Spinal cord (tissue), 9 donors: ENCODE measurements at regions not wholly inside any gene's neighbourhood (a gene's known extent, or its start where the extent isn't known, plus 50 kb on each side); places are given as distances from the start of the nearest gene placed in this dataset.
"Not testable (repeated sequence)": the region's sequence is repeated elsewhere in the genome, so short reads cannot be mapped to it uniquely, and the experiment has no call there.

Experiments
- DNase-seq, 6 donors: peaks; one replicate each; pipeline versions ENCODE4 v3.0.0 to v3.0.0-alpha.2; 2013 to 2015; ENCODE audit warnings: low spot score in 6 of 6, low read depth in 4 of 6
- H3K27ac ChIP-seq: one replicate; pipeline ENCODE4 v1.5.1; 2013; ENCODE audit warnings: low read depth, low read length, control low read depth
- H3K27me3 ChIP-seq: one replicate; pipeline ENCODE4 v1.6.1; 2013; ENCODE audit warnings: low read length; ENCODE audit not compliant: control insufficient read depth, insufficient read depth
- H3K36me3 ChIP-seq: one replicate; pipeline ENCODE4 v1.6.1; 2013; ENCODE audit warnings: low read length; ENCODE audit not compliant: control insufficient read depth, insufficient read depth
- H3K4me1 ChIP-seq: one replicate; pipeline ENCODE4 v1.6.1; 2013; ENCODE audit warnings: low read length; ENCODE audit not compliant: control insufficient read depth, insufficient read depth
- H3K4me3 ChIP-seq: one replicate; pipeline ENCODE4 v1.5.1; 2013; ENCODE audit warnings: low read depth, low read length, control low read depth
- H3K9me3 ChIP-seq: one replicate; pipeline ENCODE4 v1.6.1; 2013; ENCODE audit warnings: low read length; ENCODE audit not compliant: control insufficient read depth, insufficient read depth
- WGBS: methylation state at CpG from one replicate; pipeline ENCODE4 v1.1.5; 2013; ENCODE audit warnings: missing lambda C conversion rate; ENCODE audit not compliant: insufficient coverage; 5-methylcytosine and 5-hydroxymethylcytosine counted together
- donor health status: healthy.

DNA sequence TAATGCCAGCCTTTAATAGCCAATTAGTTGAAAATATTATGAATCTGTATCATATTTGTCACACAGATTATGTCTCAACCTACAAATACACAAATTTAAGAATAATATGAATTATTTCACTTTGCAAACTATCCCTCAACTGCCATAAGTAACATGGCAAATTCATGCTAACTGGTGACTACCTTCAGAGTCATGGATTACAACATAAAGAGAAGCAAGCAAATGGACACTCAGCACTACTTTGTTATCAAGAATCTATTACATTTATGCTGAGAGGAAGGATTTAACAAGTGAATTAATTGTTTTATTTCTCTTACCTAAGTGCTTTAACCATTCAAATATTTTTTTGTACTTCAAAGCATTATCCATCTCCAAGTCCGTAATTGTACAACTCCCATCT is 103.1 kb upstream of the BCL6 start:
- no peaks in the 10 kb centered on the region for H3K9me3 ChIP-seq
- H3K27ac ChIP-seq = no peak overlapping the region
- DNase-seq = no peak
- no peak overlapping the region for H3K4me3 ChIP-seq
- 100% methylated on average over 1 of the region's 1 CpG for WGBS
- no peaks in the 10 kb centered on the region for H3K36me3 ChIP-seq
- H3K27me3 ChIP-seq = no peaks in the 10 kb centered on the region
- no peaks in the 10 kb centered on the region for H3K4me1 ChIP-seq

DNA sequence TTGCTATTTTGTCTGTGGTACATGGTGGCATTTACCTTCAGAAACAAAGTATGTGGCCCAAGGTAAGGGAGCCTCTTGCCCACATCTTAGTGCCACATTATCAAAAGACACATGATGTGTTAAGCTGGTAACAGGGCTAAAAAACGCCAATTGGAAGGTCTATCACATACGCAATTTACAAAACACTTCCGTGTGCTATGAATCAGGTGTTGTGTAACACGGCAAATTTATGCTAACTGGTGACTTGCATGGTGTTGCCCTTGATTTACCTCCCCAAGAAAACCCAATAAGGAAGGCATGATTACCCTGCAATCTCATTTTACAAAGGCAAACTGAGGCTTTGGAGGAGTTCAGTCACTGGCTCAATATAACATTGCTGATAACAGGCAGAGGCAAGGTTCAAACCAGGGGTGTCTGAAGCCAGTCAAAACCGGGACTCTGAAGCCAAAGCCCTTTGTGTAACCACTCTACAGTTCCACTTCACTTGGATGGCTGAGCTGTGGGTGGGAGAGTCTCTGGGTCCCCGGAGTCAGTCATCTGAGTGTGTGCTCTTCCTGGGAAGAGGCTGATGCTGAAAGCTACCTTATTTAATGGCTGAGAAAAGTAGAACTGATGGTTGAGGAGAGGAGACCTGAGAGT is 103.9 kb upstream of the BCL6 start:
- no peak overlapping the region for H3K27ac ChIP-seq
- no peaks in the 10 kb centered on the region for H3K4me1 ChIP-seq
- no peaks in the 10 kb centered on the region for H3K27me3 ChIP-seq
- no peaks in the 10 kb centered on the region for H3K9me3 ChIP-seq
- DNase-seq = no peak
- H3K36me3 ChIP-seq = no peaks in the 10 kb centered on the region
- 93% methylated on average over 5 of the region's 6 CpGs for WGBS
- no peak overlapping the region for H3K4me3 ChIP-seq

DNA sequence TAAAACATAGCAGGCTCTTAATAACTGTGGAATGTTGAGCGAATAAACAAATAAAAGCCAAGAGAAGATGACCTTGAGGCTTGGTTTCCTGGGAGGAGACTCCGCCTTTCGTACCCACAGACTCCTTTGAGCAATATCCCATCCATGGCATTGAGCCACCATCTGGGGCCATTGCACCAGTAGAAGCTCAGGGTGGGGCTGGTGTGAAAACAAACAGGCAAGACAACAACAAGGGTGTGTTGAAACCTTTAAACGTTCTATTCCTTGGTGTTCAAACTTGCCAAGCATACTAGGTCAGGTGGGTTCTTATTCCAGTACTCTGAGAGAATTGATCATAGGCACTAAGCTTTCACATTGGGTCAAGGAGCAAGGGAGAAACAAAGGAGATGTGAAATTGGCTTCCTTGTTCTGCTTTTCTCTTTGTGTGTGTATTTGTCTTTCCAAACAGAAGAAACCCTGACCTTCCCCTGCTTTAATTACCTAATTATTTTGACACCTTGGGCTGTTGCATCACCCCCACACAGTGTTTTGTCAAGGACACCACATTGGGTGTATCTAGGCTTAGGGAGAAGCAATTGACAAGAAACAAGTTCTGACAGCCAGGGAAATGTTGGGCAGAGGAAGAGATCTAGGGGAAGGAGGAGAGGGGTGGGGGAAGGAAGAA is 105.1 kb upstream of the BCL6 start:
- no peaks in the 10 kb centered on the region for H3K9me3 ChIP-seq
- no peaks in the 10 kb centered on the region for H3K27me3 ChIP-seq
- 67% methylated on average over 1 of the region's 4 CpGs for WGBS
- H3K27ac ChIP-seq = no peak overlapping the region
- no peaks in the 10 kb centered on the region for H3K36me3 ChIP-seq
- DNase-seq = no peak
- H3K4me1 ChIP-seq = no peaks in the 10 kb centered on the region
- H3K4me3 ChIP-seq = no peak overlapping the region

DNA sequence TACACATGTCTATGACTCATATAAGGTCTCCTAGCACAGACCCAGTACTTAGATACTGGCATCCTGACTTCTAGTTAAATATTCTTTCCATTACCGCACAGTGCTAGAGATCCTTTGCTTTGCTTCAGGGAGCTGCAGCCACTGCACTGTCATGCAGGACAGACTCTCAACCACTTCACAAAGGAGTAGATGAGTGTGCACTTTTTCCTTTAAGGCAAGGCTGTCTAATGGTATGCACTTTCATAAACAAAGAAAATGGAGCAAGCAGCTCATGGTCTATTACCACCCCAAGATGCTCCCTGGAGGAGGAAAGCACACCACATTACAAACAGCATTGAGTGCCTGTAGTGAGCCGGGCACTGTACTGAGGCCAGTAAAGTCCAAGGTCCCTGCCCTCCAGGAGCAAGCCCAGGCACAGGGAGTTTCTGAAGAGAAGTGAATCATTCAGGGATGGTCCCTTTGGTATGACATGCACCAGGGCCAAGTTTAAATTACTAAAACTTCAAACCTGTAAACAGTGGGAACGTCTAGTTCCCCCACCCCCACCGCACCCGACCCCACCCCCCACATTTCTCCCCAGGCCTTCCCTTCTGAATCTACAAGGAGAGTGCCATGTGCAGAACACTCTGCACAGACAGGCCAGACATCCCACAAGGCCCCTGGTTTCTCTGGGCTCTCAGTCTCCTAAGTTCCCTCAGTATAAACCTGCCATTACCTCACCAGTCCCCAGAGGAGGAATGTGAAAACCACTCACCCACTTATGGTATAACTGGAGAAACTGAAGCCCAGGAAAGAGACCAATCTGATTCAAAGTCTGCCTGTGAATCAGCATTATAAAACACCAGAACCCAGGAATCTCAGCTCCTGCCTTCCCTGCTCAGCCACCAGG is 107.8 kb upstream of the BCL6 start:
- 90% methylated on average over 2 of the region's 5 CpGs for WGBS
- no peaks in the 10 kb centered on the region for H3K27me3 ChIP-seq
- H3K9me3 ChIP-seq = no peaks in the 10 kb centered on the region
- H3K36me3 ChIP-seq = no peaks in the 10 kb centered on the region
- no peak for DNase-seq
- H3K4me3 ChIP-seq = no peak overlapping the region
- no peak overlapping the region for H3K27ac ChIP-seq
- no peaks in the 10 kb centered on the region for H3K4me1 ChIP-seq

DNA sequence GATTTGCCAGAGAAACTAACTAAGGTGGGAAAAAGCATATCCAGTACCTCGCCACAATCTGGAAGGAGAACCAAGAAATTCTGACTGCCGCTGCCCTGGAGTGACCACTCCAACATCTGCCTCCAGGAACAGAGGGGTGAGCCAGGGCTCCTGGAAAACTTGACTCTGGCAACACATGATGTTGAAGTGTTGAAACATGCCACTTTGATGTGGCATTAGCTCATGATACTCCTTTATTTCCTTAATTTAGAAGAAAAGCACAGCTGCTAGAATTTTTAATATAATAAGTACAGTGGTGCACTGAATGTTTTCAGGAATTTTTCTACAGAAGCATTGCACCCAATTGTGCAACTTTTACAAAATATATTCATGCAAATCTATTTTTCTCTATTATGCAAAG is 109.9 kb upstream of the BCL6 start:
- Histone ChIP-seq H3K36me3 (no peaks in the 10 kb centered on the region), H3K9me3 (no peaks in the 10 kb centered on the region), H3K27ac (no peak overlapping the region), H3K27me3 (no peaks in the 10 kb centered on the region), H3K4me1 (no peaks in the 10 kb centered on the region), H3K4me3 (no peak overlapping the region)
- DNase-seq = no peak
- WGBS = 100% methylated on average over 2 of the region's 2 CpGs

DNA sequence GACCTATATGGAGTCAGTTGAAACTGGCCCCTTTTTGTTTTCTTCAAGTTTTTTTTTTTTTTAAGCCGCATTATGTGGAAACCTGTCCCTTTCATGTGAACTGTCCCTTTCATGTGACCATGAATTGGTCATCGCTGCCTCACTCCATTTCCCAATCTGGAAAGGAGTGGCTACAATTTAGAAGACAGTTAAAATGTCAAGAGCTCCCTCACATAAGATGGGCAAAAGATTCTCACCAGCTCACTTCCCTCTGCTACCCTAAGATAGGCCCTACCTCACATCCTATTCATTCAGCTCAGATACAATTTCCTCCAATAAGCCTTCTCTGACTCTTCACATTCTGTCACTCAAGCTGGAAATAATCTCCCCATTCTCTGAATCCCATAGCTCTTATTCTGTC is 111.3 kb upstream of the BCL6 start:
- no peaks in the 10 kb centered on the region for H3K9me3 ChIP-seq
- H3K27me3 ChIP-seq = no peaks in the 10 kb centered on the region
- no CpG with 5 or more reads among the region's 2 CpGs for WGBS
- H3K4me1 ChIP-seq = no peaks in the 10 kb centered on the region
- H3K36me3 ChIP-seq = no peaks in the 10 kb centered on the region
- H3K27ac ChIP-seq = no peak overlapping the region
- DNase-seq = no peak
- H3K4me3 ChIP-seq = no peak overlapping the region

DNA sequence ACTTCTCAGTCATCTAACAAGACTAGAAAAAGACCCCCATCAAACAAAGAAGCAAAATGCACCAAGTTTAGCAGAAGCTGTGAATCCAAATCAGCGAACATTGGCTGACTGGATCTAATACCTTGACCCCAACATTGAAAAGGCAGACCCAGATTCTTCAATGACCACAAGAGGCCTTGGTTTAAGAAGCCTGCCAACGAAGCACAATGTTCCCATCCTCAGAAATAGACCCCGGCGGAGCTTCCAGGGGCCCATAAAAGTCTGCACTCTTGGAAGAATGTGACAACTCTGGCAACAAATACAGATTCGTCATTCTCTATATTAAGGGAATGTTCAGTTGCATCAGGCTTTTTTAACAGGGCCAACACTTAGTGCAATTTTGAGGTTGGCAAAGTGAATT is 112.8 kb upstream of the BCL6 start:
- Histone ChIP-seq H3K4me1 (no peaks in the 10 kb centered on the region), H3K9me3 (no peaks in the 10 kb centered on the region), H3K4me3 (no peak overlapping the region), H3K36me3 (no peaks in the 10 kb centered on the region), H3K27me3 (no peaks in the 10 kb centered on the region), H3K27ac (no peak overlapping the region)
- DNase-seq = peak in 2 of 6 donors; percentile 10 to 52
- 28% methylated on average over 2 of the region's 5 CpGs for WGBS

DNA sequence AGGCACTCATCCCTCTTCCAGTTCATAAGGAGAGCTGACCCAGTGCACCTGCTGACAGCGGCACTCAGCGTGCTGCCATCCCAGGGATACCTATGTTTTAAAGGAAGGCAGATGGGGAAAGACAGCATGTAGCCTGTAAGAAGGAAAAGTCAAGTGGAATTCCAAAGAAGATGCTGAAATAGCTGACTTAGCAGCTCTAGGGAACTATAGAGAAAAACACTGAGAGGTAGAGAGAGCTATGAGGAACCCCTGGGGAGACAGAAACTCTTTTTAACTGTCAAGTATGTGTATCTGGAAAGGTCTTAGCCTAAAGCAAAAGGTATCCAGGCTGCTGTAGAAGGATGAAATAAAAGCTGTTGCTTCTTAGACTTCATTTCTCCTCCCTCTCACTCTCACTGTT is 113.4 kb upstream of the BCL6 start:
- H3K4me1 ChIP-seq = no peaks in the 10 kb centered on the region
- WGBS = 90% methylated on average over 2 of the region's 2 CpGs
- H3K36me3 ChIP-seq = no peaks in the 10 kb centered on the region
- H3K27ac ChIP-seq = no peak overlapping the region
- no peaks in the 10 kb centered on the region for H3K9me3 ChIP-seq
- H3K4me3 ChIP-seq = no peak overlapping the region
- H3K27me3 ChIP-seq = no peaks in the 10 kb centered on the region
- no peak for DNase-seq

DNA sequence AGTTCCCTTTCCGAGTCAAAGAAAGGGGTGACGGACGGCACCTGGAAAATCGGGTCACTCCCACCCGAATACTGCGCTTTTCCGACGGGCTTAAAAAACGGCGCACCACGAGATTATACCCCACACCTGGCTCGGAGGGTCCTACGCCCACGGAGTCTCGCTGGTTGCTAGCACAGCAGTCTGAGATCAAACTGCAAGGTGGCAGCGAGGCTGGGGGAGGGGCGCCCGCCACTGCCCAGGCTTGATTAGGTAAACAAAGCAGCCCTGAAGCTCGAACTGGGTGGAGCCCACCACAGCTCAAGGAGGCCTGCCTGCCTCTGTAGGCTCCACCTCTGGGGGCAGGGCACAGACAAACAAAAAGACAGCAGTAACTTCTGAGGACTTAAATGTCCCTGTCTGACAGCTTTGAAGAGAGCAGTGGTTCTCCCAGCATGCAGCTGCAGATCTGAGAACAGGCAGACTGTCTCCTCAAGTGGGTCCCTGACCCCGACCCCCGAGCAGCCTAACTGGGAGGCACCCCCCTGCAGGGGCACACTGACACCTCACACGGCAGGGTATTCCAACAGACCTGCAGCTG is 117.5 kb upstream of the BCL6 start:
- not testable (repeated sequence) for H3K4me3 ChIP-seq, H3K4me1 ChIP-seq, H3K9me3 ChIP-seq, H3K36me3 ChIP-seq, H3K27ac ChIP-seq, H3K27me3 ChIP-seq, DNase-seq
- 53% methylated on average over 4 of the region's 22 CpGs for WGBS
